ELF-1 (cell line): ENCODE measurements at regions not wholly inside any gene's neighbourhood (a gene's known extent, or its start where the extent isn't known, plus 50 kb on each side); places are given as distances from the start of the nearest gene placed in this dataset.

Experiments
- DNase-seq: peaks from one replicate; pipeline ENCODE4 v3.0.0-alpha.2; 2016; ENCODE audit warnings: low read depth, low spot score

DNA sequence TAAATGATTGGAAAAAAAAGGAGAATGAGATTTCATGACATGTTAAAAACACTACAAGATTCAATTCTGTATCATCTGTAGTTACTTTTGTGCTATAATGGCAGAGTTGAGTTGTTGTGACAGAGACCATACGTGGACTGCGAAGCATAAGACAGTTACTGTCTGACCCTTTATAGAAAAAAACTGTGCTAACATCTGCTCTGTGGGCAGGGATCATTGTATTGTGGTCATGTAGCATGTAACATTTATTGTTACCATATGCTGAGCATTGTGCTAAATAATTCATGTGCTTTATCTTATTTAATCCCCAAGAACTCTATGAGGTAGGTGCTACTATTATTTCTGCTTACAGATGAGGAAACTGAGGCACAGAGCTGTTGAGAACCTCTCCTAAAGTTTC is 147.3 kb upstream of the HMHB1 start:
- DNase-seq, result no peak

DNA sequence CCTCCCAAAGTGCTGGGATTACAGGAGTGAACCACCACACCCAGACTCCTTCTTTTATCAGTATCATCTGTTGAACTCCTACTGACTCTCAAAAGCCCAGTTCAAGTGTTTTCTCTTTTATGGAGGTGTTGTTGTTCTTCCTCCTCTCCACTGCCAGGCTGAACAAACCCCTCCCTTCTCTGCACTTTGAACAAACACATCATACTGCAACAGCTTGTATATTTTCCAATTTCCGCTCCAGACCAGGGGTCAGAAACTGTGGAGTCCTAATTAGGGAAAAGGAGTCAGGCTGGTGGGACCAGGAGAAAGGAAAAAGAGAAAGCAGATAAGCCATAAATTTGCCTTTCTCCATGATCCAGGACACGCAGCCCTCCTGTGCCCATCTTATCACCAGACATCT is 148.1 kb upstream of the HMHB1 start:
- DNase-seq, result no peak

DNA sequence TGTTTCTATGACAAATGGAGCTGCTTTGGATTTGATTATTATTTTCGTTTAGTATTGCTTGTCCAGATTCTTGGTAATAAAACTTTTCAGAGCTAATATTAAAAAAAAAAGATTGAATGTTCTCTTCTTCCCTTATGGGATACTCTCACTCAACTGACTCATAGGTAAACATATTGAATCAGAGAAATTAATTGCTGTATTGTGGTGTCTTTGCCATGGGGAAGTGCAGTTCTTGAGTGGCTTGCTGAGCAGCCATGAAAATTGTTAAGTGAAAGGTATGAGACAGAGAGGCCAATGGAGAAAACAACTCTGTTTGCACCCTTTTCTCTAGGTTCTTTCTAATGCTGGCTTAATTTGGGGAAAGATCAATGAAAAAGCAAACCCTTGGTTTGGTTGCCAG is 149.9 kb upstream of the HMHB1 start:
- DNase-seq, result no peak

DNA sequence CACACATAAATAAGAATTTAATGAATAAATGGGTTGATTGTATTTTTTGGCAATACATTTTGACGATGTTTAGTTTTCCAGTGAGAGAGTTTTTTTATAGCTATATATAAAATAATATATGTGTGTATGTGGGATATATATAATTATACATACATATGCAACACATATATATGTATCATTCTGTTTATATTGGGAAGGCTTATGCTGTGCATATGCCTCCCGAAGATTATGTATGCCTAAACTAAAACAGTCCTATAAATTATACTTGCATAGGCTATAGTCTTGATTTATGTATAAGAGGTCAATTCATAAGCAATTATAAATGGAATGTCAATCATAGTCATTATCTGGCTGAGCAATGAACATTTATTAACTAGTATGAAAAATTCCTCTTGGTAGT is 151.3 kb upstream of the HMHB1 start:
- DNase-seq, result no peak

DNA sequence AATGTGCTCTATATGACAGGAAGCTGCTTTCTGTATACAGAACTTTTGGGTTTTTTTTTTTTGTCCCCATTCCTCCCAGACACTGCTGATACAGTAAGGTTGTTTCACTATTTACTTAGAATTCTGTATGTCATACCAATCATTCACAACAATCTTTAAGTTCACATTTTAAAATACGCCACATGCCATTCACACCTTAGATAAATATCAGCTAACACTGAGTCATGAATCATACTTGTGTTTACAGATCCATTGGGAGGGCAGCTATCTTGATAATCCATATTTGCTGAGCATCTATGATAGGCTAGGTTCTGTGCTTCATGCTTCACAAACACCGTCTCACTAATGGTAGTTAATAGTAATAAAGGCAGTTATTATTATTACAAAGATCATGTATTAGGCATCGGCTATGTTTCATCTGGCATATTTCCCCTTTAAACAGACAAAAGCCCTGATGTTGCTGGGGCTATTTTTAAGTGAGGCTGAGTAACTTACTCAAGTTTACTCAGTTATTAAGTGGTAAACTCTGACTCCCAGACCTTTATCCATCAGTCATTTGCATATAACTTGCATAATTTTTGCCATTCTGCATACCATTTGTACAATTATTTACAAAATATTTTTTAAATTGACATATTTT is 152.2 kb upstream of the HMHB1 start:
- DNase-seq, result no peak

DNA sequence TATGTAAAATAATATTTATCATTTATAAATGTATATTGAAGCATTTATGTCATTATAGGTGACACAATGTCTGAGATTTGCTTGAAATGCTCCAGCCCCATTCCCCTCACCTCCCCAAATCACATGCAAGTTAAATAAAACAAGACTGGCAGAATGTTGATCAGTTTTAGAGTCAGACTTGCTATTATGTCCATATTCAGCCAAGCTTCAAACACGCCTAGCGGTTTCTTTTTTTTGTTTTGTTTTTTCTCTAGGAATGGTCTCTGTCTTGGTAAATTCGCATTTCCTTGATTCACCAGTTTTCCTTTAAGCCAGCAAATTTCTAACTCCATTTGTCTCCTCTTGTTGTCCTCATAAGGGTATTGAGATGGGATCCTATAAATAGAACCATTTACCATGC is 153.0 kb upstream of the HMHB1 start:
- DNase-seq, result no peak

DNA sequence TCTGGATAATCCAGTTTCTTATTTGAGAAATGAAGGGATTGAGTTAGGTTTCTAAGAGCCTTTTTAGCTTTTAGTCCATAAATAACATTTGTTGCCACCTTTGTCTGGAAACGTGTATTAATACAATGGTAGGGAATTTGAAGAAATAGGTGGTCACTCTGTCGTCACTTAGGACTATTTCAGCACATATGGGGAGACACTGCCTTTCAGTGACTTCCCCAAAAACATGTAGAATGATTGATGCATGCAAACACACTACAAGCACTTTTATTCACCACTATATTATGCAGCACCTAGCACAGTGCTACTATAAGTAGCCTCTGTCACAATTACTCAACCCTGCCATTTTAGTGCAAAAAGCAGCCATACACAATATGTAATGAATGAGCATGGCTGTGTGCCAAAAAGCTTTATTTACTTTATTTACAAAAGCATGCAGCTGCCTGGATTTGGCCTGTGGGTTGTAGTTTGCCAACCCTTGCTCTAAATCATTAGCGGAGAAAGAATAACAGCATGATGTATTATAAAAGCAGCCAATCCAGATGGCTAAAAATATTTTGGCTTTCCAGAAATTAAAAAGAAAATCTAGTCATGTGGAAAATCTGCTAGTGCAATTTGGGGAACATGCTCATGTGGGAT is 154.2 kb upstream of the HMHB1 start:
- DNase-seq, result no peak

DNA sequence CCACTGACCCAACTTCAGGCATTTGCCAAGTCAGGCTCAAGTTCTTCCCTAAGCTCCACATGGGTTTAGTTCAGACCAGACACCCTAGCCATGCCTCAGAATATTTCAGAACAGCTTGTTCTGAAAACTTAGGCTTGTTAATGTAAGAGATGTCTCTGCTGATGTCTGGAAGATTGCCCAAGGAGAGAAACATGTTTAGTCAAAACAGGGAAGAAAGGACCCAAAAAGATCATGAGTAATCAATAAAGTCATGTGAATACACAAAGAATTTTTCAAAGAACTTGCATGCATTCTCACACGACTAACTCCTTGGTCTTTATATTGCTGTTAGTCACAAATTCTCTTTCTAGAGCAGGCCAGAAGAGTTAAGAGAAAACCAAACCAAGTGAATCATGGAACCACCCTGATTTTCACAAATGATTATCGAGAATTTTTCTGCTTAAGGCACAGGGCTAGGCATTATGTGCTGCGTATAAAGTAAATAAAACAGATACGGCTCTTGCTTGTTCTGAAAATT is 158.1 kb upstream of the HMHB1 start:
- DNase-seq, result no peak

DNA sequence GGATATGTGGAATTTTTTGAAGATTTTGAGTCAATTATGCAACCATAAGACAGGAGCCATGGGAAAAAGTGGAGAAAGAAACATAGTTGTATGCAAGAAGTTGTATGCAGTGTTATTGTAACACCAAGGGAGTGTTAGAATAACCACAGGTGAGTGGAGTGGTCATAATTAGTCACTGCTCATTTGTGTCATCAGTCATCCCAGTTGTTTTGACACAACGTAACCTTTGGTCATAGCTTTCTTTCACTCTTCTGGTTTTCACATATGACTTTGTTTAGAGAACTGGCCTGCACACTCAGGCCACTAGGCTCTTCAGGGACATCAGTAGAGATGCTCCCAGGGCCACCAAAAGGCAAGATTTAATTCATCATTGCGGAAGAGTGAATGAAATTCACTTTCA is 158.7 kb upstream of the HMHB1 start:
- DNase-seq, result no peak

DNA sequence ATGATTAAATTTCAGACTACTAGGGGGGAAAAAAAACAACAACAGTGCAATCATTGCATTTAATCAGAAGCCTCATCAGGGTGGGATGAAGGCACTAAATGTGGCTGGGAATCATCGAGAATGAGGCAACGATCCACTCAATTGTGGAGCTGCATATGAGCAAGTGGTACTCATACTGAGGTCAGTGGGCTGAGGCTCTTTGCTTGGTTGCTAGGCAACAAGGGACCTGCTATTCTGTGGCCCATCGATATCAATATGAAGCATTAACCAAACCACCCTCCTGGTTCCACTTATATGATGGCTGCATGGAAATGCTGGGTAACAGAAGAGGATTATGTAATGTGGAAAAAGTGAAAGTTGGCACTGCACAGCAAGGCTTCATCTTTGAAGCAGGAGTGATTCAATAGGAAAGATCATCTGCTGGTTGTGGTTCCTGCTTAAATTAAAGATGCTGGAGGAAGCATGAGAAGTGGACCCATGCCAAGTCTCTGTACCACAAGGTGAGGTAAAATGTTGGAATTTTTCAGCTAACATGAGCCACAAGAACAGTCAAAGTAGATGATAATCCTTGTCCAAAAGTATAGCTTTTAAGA is 159.8 kb upstream of the HMHB1 start:
- no peak for DNase-seq

DNA sequence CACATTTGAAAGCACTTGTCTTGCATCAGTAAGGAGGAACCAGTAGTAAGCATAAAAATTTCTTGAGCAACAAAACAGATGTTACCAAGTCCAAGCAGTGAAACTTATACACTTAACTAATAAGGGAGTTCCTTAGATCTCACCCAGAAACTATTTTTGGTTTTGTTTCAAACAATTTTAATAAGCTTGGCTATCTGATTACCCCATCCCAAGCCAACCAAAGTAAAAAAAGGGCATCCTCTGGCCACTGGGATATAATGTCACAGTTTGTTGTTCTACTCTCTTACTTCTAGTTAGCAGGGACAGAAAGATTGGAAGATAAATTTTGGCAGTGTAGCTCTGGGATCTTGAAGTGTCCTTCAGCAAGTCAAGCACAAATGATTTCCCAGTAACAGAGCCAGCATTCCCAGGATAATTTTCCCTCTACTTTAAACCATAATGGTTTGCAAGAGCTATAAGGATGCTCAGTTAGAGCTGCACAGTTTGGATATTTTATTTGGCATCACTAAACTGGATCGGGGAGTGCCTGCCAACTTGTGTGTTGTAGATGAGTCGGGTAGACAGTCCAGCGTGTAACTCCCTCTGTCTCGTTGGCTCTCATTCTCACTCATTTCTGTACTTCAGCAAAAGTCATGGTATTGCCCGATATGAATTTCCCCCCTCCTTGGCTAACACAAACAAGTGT is 161.9 kb upstream of the HMHB1 start:
- DNase-seq, result no peak

DNA sequence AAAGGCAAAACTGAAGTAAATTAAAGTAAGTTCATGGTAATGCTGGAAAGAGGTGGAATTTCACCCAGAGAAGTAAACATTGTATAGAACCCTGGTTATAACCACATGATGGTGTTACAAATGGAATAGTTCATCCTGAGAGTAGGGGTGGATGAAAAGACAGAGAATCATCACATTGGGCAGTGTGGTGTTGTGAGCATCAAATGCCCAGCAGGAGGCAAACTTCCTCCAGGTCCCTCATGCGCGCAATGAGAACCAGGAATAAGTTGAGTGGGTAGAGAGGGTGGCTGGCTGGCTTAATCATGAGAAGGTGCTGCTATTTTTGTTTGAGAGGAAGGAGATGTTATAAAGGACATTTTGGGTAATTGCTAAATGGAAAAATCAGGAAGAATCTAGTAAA is 163.3 kb upstream of the HMHB1 start:
- DNase-seq, result peak; percentile 4

DNA sequence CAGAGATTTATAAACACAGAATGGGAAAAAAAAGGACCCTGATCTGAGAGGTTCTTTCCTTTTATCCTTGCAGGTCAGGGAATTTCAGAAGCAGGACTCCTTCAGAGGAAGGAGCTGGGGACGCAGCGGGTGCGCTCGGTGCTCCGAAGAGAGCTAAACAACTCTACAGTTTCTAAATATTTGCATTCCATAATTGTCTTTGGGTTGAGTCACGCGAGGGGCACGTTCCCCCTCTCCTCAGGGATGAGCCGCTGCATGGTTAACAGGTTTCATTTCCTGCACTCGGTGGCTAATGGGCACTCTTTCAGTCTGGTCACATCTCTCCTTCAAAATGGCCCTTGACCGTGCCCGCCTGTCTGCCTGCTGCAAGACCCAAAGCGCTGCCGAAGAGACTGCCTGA is 165.0 kb upstream of the HMHB1 start:
- no peak for DNase-seq

DNA sequence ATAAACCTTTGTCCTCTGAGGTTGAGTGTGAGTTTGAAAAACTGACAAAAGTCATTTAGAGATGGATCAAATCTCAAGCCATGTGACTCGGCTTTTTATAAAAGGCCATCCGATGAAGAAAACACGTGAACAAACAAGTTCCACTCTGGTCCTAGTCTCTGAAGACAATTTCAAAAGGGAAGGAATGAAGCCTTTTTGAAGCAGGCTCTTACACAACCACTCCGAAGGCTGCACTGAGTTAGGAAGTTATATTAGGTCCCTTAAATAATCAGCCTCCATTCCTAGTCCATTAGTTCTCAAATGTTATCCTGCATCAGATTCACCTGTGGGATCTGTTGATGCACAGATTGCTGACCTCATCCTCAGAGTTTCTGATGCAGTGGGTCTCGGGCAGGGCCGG is 166.6 kb upstream of the HMHB1 start:
- DNase-seq, result no peak

DNA sequence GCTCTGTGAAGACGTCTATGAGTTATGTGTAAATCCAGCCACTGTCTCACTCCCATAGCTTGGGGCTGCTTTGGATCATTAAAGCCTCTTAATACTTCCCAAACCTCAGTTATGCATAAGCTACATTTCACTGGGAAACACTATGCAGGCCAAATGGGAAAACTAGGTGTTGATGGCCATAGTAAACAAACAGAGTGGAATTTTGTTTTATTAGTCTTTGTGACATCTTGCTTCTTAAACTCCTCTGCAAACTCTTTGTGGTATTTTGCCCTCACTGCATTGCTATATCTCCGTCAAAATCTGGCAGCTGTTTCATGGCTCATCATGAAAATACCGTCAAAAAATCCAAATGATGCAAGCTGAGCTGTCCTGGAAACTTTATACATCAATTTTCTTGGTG is 167.2 kb upstream of the HMHB1 start:
- DNase-seq, result no peak

DNA sequence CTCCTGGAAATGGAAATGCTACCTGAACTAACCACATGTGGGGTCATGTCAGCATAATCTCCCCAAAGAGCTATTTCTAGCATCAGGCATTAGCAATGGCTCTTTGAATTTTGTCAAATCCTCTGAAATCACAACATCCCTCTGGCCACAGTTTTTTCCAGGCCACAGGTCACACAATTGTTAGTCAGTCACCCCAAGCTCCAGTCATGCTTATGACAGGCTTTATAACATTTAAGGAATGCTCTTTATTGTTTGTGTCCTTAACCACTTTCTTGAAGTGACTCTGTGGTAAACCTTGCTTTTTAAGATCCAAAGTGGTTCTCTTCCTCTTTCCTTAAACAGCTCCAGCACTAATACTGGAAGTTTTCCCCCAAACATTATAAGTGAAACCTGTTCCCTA is 169.2 kb upstream of the HMHB1 start:
- no peak for DNase-seq

DNA sequence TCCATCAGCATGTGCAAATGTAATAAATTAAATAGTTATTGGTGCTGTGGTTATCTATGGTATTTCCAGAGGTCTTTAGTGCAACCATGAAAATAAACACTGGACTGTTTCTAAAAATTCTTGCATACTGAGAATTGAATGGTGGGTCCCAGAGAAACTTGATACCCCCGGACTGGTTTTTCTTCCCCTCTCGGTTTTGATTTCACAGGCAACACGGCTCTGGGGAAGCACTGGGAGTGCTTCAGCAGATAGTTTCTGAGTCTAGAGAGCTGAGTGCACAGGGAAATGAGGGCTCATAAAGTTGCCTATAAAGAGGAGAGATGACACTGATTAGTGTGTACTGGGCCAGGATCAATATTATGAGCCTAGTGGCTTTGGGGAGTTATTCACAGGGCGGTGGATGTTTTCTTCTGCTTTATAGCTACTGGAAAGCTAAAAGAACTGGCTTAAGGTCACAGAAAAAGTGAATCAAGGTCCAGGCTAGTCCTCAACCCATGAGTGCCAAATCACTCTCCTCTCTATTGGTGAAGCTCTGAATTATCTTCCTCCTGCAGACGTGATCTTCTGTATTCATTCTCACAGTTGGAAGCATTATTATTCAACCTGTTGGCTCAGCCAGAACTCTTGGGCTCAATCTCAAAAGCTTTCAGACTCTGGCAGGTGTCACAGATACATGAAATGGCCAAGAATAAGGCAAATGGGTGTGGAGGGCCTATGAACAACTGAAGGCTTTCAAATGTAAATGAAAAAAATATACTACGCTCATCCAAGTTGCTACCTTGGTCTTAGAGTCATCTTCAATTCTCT is 170.2 kb upstream of the HMHB1 start:
- DNase-seq, result no peak

DNA sequence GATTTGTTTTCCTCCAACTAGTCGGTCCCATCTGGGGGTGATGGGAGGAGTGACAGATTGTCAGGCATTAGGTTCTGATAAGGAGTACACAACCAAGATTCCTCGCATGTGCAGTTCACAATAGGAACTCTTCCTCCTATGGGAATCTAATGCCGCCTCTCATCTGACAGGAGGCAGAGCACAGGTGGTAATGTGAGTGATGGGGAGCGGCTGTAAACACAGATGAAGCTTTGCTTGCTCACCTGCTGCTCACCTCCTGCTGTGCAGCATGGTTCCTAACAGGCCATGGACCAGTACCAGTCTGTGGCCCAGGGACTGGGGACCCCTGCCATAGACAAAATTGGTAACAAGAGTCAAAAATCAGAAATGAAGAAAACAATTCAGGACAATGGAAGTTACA is 173.3 kb upstream of the HMHB1 start:
- no peak for DNase-seq

DNA sequence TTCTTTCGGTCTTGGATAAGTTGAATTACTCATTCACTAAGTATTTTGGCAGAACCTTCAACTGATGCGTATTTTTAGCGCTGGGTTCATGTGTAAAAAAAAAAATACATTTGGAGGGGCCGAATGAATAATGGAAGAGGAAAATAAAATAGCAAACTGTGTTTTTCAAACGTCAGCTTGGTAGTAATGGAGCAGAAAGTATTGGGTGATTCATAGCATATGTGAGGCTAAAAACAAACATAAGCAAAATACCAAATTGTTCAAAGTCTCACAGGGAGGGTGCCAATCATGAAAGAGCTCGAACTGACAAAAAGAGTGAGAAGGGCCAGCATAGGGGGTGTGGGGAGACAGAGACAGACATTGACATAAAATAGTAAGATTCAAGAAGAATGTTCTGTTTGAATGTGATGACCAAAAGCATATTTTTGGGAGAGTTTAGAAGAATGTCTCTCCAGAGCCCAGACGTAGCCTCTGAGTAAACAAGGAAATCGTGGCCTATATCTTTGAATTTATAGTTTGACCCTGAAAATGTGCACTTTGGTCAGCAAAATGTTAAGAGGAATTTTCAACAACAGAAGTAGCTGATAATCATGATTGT is 174.9 kb upstream of the HMHB1 start:
- DNase-seq, result no peak

DNA sequence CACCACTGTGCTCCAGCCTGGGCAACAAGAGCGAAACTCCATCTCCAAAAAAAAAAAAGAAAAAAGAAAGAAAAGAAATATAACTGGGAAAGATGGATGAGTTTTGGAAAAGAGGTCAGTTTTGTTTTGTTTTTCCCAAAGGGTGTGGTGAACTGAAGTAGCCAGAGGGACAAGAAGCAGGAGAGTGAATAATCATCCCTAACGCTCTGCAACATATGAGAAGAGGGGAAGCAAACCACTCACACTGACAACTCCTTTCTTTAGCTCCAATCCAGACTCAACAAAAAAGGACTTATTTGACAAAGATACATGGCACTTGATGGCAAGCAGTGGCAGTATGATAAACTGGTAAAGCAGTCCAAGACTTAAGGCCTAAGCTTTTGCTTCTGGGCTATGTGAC is 176.1 kb upstream of the HMHB1 start:
- DNase-seq, result no peak

DNA sequence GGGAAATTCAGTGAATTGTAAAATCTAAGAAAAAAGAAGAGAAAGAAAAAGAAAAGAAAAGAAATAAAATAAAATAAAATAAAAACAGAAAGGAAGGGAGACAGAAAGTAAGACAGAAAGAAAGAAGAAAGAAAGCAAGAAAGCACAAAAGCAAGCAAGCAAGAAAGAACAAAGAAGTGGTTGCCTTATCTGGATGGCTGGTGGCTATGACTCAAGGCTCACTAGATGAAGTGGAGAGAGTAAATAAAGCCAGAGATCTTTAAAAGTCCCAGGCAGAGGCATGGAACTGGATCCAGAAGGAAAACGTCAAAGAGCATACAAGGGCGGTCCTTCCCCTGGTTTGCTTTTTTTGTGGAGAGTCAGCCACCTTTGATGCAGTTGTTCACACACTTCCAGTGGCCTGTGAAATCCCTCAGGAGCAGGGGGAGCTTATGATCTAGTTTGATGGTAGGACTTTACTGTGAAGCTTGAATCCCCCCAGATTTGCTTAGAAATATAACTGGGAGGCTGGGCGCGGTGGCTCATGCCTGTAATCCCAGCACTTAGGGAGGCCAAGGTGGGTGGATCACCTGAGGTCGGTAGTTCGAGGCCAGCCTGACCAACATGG is 176.7 kb upstream of the HMHB1 start:
- no peak for DNase-seq
